IgD-negative memory B cell (primary cell): ENCODE measurements at regions not wholly inside any gene's neighbourhood (a gene's known extent, or its start where the extent isn't known, plus 50 kb on each side); places are given as distances from the start of the nearest gene placed in this dataset.

Source experiments
- H3K27ac Mint-ChIP-seq, 3 donors: one replicate each; pipeline ENCODE4 v1.8.0; 2020 to 2022; ENCODE audit warnings: mild to moderate bottlenecking in 3 of 3, mixed read lengths in 3 of 3, moderate library complexity in 1 of 3
- H3K27me3 Mint-ChIP-seq: one replicate; pipeline ENCODE4 v1.8.0; 2021; ENCODE audit warnings: mixed read lengths
- H3K36me3 Mint-ChIP-seq: one replicate; pipeline ENCODE4 v1.8.0; 2020; ENCODE audit warnings: mild to moderate bottlenecking, mixed read lengths
- H3K4me1 Mint-ChIP-seq, 3 donors: one replicate each; pipeline ENCODE4 v1.8.0; 2020 to 2022; ENCODE audit warnings: mixed read lengths in 3 of 3, mild to moderate bottlenecking in 1 of 3
- H3K4me3 Mint-ChIP-seq, 4 donors: one replicate each; pipeline ENCODE4 v1.8.0; 2020 to 2022; ENCODE audit warnings: mild to moderate bottlenecking in 4 of 4, mixed read lengths in 4 of 4, moderate library complexity in 3 of 4
- H3K9me3 Mint-ChIP-seq, 3 donors: one replicate each; pipeline ENCODE4 v1.8.0; 2020 to 2021; ENCODE audit warnings: mixed read lengths in 3 of 3, mild to moderate bottlenecking in 1 of 3

GRCh38 chr13:112142401-112142930, 75.5 kb downstream of the SOX1 start:
- no peaks in the 10 kb centered on the region for H3K4me1 Mint-ChIP-seq
- no peak overlapping the region for H3K4me3 Mint-ChIP-seq
- H3K27me3 Mint-ChIP-seq = no peaks in the 10 kb centered on the region
- H3K9me3 Mint-ChIP-seq = no peaks in the 10 kb centered on the region
- H3K27ac Mint-ChIP-seq = peak overlapping the region in 1 of 3 donors; percentile 64
- no peaks in the 10 kb centered on the region for H3K36me3 Mint-ChIP-seq

GRCh38 chr13:112143046-112143752, 76.2 kb downstream of the SOX1 start:
- Mint-ChIP-seq H3K4me1 (no peaks in the 10 kb centered on the region), H3K27me3 (no peaks in the 10 kb centered on the region), H3K4me3 (no peak overlapping the region), H3K36me3 (no peaks in the 10 kb centered on the region), H3K27ac (peak overlapping the region in 1 of 3 donors; percentile 64), H3K9me3 (no peaks in the 10 kb centered on the region)

GRCh38 chr13:112143753-112144615, 77.0 kb downstream of the SOX1 start:
- H3K4me3 Mint-ChIP-seq = no peak overlapping the region
- no peaks in the 10 kb centered on the region for H3K4me1 Mint-ChIP-seq
- no peak overlapping the region for H3K27ac Mint-ChIP-seq
- H3K9me3 Mint-ChIP-seq = no peaks in the 10 kb centered on the region
- no peaks in the 10 kb centered on the region for H3K27me3 Mint-ChIP-seq
- H3K36me3 Mint-ChIP-seq = no peaks in the 10 kb centered on the region

- Mint-ChIP-seq H3K36me3 (no peaks in the 10 kb centered on the region), H3K9me3 (no peaks in the 10 kb centered on the region), H3K27ac (no peak overlapping the region), H3K4me1 (no peaks in the 10 kb centered on the region), H3K4me3 (no peak overlapping the region), H3K27me3 (no peaks in the 10 kb centered on the region)
Observed at GRCh38 chr13:112144616-112145550, 77.9 kb downstream of the SOX1 start.

- no peaks in the 10 kb centered on the region for H3K4me1 Mint-ChIP-seq
- H3K4me3 Mint-ChIP-seq = no peak overlapping the region
- no peak overlapping the region for H3K27ac Mint-ChIP-seq
- no peaks in the 10 kb centered on the region for H3K9me3 Mint-ChIP-seq
- no peaks in the 10 kb centered on the region for H3K27me3 Mint-ChIP-seq
- no peaks in the 10 kb centered on the region for H3K36me3 Mint-ChIP-seq
Observed at GRCh38 chr13:112145551-112146360, 78.8 kb downstream of the SOX1 start.

GRCh38 chr13:112150352-112150751, 83.4 kb downstream of the SOX1 start:
- Mint-ChIP-seq H3K4me3 (no peak overlapping the region), H3K27me3 (no peaks in the 10 kb centered on the region), H3K9me3 (peaks cover 0 to 2% (median 0%) of the 10 kb centered on the region in 3 donors)

GRCh38 chr13:112152846-112153245, 85.9 kb downstream of the SOX1 start:
- H3K27ac Mint-ChIP-seq = no peak overlapping the region
- no peaks in the 10 kb centered on the region for H3K36me3 Mint-ChIP-seq
- peaks cover 0 to 2% (median 0%) of the 10 kb centered on the region in 3 donors for H3K4me1 Mint-ChIP-seq
- H3K4me3 Mint-ChIP-seq = no peak overlapping the region
- peaks cover 0 to 8% (median 6%) of the 10 kb centered on the region in 3 donors for H3K9me3 Mint-ChIP-seq
- no peaks in the 10 kb centered on the region for H3K27me3 Mint-ChIP-seq

More at GRCh38 chr13:112150352-112150751, 83.4 kb downstream of the SOX1 start:
- Mint-ChIP-seq H3K27ac (no peak overlapping the region), H3K4me1 (peaks cover 0 to 2% (median 0%) of the 10 kb centered on the region in 3 donors), H3K36me3 (no peaks in the 10 kb centered on the region)

GRCh38 chr13:112153364-112153763, 86.4 kb downstream of the SOX1 start:
- Mint-ChIP-seq H3K27me3 (no peaks in the 10 kb centered on the region), H3K27ac (no peak overlapping the region), H3K4me1 (peaks cover 0 to 2% (median 0%) of the 10 kb centered on the region in 3 donors), H3K4me3 (no peak overlapping the region), H3K9me3 (peaks cover 0 to 14% (median 6%) of the 10 kb centered on the region in 3 donors), H3K36me3 (no peaks in the 10 kb centered on the region)

- H3K4me3 Mint-ChIP-seq = no peak overlapping the region
- H3K4me1 Mint-ChIP-seq = peaks cover 0 to 2% (median 0%) of the 10 kb centered on the region in 3 donors
- H3K9me3 Mint-ChIP-seq = peaks cover under 1 to 16% (median 6%) of the 10 kb centered on the region in 3 donors
- no peaks in the 10 kb centered on the region for H3K36me3 Mint-ChIP-seq
- peaks cover 1% of the 10 kb centered on the region for H3K27me3 Mint-ChIP-seq
- H3K27ac Mint-ChIP-seq = no peak overlapping the region
Observed at GRCh38 chr13:112153846-112154245, 86.9 kb downstream of the SOX1 start.

- Mint-ChIP-seq H3K4me3 (no peak overlapping the region), H3K27me3 (peaks cover 2% of the 10 kb centered on the region), H3K9me3 (peaks cover 2 to 16% (median 6%) of the 10 kb centered on the region in 3 donors), H3K36me3 (no peaks in the 10 kb centered on the region), H3K4me1 (peaks cover 0 to 2% (median 0%) of the 10 kb centered on the region in 3 donors), H3K27ac (no peak overlapping the region)
Observed at GRCh38 chr13:112154301-112155060, 87.5 kb downstream of the SOX1 start.

GRCh38 chr13:112158961-112159360, 92.0 kb downstream of the SOX1 start:
- Mint-ChIP-seq H3K4me3 (no peak overlapping the region), H3K27me3 (peaks cover 2% of the 10 kb centered on the region), H3K9me3 (peaks cover 2 to 16% (median 7%) of the 10 kb centered on the region in 3 donors), H3K4me1 (peaks cover 0 to 2% (median 0%) of the 10 kb centered on the region in 3 donors), H3K36me3 (no peaks in the 10 kb centered on the region), H3K27ac (no peak overlapping the region)

- Mint-ChIP-seq H3K4me3 (no peak overlapping the region), H3K9me3 (peaks cover 2 to 16% (median 7%) of the 10 kb centered on the region in 3 donors), H3K4me1 (peaks cover 0 to 2% (median 0%) of the 10 kb centered on the region in 3 donors), H3K27ac (no peak overlapping the region), H3K36me3 (no peaks in the 10 kb centered on the region), H3K27me3 (peaks cover 2% of the 10 kb centered on the region)
Observed at GRCh38 chr13:112159575-112160547, 92.9 kb downstream of the SOX1 start.
